Liver (tissue), 7 donors: ENCODE measurements at regions not wholly inside any gene's neighbourhood (a gene's known extent, or its start where the extent isn't known, plus 50 kb on each side); places are given as distances from the start of the nearest gene placed in this dataset.
A peak's percentile ranks its signal among the peaks of the same experiment; 100 is the strongest.

Source experiments
- DNase-seq: peaks from one replicate; pipeline ENCODE4 v3.0.0-alpha.2; 2017; ENCODE audit warnings: low spot score
- H3K27ac ChIP-seq, 2 donors: one replicate each; pipeline ENCODE4 v1.7.0; 2013; ENCODE audit warnings: inconsistent platforms in 2 of 2, low read length in 2 of 2, control low read depth in 1 of 2, low read depth in 1 of 2, mild to moderate bottlenecking in 1 of 2
- H3K27me3 ChIP-seq, 4 donors: one replicate each; pipeline versions ENCODE4 v1.6.1 to v1.7.0; 2013; ENCODE audit warnings: low read length in 3 of 4, inconsistent platforms in 1 of 4, mild to moderate bottlenecking in 1 of 4, moderate library complexity in 1 of 4; ENCODE audit not compliant: control insufficient read depth in 4 of 4, insufficient read depth in 4 of 4
- H3K36me3 ChIP-seq, 4 donors: one replicate each; pipeline versions ENCODE4 v1.6.1 to v1.7.0; 2013; ENCODE audit warnings: low read length in 3 of 4, mild to moderate bottlenecking in 3 of 4, low read depth in 1 of 4, moderate library complexity in 1 of 4; ENCODE audit not compliant: control insufficient read depth in 4 of 4, insufficient read depth in 3 of 4
- H3K4me1 ChIP-seq, 4 donors: one replicate each; pipeline versions ENCODE4 v1.6.1 to v1.7.0; 2013; ENCODE audit warnings: low read length in 3 of 4, mild to moderate bottlenecking in 3 of 4, moderate library complexity in 1 of 4; ENCODE audit not compliant: control insufficient read depth in 4 of 4, insufficient read depth in 4 of 4
- H3K4me3 ChIP-seq, 3 donors: one replicate each; pipeline versions ENCODE4 v1.6.1 to v1.7.0; 2013; ENCODE audit warnings: low read length in 3 of 3, control low read depth in 1 of 3, low read depth in 1 of 3, mild to moderate bottlenecking in 1 of 3
- H3K9ac ChIP-seq, 2 donors: one replicate each; pipeline ENCODE4 v1.7.0; 2013; ENCODE audit warnings: low read length in 2 of 2, mild to moderate bottlenecking in 2 of 2, moderate library complexity in 2 of 2, control low read depth in 1 of 2, low read depth in 1 of 2
- H3K9me3 ChIP-seq, 4 donors: one replicate each; pipeline versions ENCODE4 v1.6.1 to v1.7.0; 2013; ENCODE audit warnings: low read length in 3 of 4; ENCODE audit not compliant: control insufficient read depth in 4 of 4
- ATF3 ChIP-seq: IDR thresholded peaks from 2 replicates; pipeline ENCODE4 v1.6.1; 2016; ENCODE audit warnings: antibody characterized with exemption
- EGR1 ChIP-seq, 2 donors: IDR thresholded peaks; 2 replicates each; pipeline ENCODE4 v1.6.1; 2016 to 2018; ENCODE audit warnings: antibody characterized with exemption in 2 of 2, low read depth in 2 of 2
- FOXA1 ChIP-seq: IDR thresholded peaks from 2 replicates; pipeline ENCODE4 v1.6.1; 2016; ENCODE audit warnings: antibody characterized with exemption
- FOXA2 ChIP-seq: IDR thresholded peaks from 2 replicates; pipeline ENCODE4 v1.6.1; 2016; ENCODE audit warnings: antibody characterized with exemption
- GABPA ChIP-seq, 2 donors: IDR thresholded peaks in 1 of 2; conservative IDR thresholded peaks in 1 of 2; 2 replicates each; pipeline ENCODE4 v1.6.1; 2016; ENCODE audit warnings: antibody characterized with exemption in 2 of 2, mild to moderate bottlenecking in 1 of 2, moderate library complexity in 1 of 2
- HNF4G ChIP-seq: IDR thresholded peaks from 2 replicates; pipeline ENCODE4 v1.6.1; 2016; ENCODE audit warnings: antibody characterized with exemption
- JUND ChIP-seq, 2 donors: IDR thresholded peaks; 2 replicates each; pipeline ENCODE4 v1.6.1; 2016; ENCODE audit warnings: antibody characterized with exemption in 2 of 2
- MAX ChIP-seq: IDR thresholded peaks from 2 replicates; pipeline ENCODE4 v1.6.1; 2016; ENCODE audit warnings: antibody characterized with exemption
- NR2F2 ChIP-seq: IDR thresholded peaks from 2 replicates; pipeline ENCODE4 v1.6.1; 2016; ENCODE audit warnings: antibody characterized with exemption
- REST ChIP-seq: IDR thresholded peaks from 2 replicates; pipeline ENCODE4 v1.6.1; 2016; ENCODE audit warnings: antibody characterized with exemption, mild to moderate bottlenecking
- RXRA ChIP-seq, 2 donors: IDR thresholded peaks; 2 replicates each; pipeline ENCODE4 v1.6.1; 2017 to 2018; ENCODE audit warnings: antibody characterized with exemption in 2 of 2, mild to moderate bottlenecking in 1 of 2
- TAF1 ChIP-seq: conservative IDR thresholded peaks from 2 replicates; pipeline ENCODE4 v1.6.1; 2016; ENCODE audit warnings: antibody characterized with exemption, mild to moderate bottlenecking
- YY1 ChIP-seq: IDR thresholded peaks from 2 replicates; pipeline ENCODE4 v1.6.1; 2016; ENCODE audit warnings: antibody characterized with exemption, mild to moderate bottlenecking
- ZBTB33 ChIP-seq: IDR thresholded peaks from 2 replicates; pipeline ENCODE4 v1.6.1; 2016; ENCODE audit warnings: antibody characterized with exemption
- WGBS: extraction: QIAGEN DNeasy Blood & Tissue Kit; methylation state at CpG from one replicate; pipeline ENCODE4 v1.1.7; 2013; 5-methylcytosine and 5-hydroxymethylcytosine counted together
- donor health status: healthy.
- donor health status: healthy.
- donor health status: healthy.
- donor health status: healthy.

GRCh38 chr5:52684051-52684450 is 103.7 kb upstream of the ITGA1 start:
- no peak for DNase-seq
- H3K36me3 ChIP-seq, result no peaks in the 10 kb centered on the region

GRCh38 chr5:52685566-52685965 is 102.2 kb upstream of the ITGA1 start:
- WGBS, result 57% methylated on average over 1 of the region's 1 CpG
- no peak for TF ChIP-seq ZBTB33
- no peak for TF ChIP-seq ATF3
- no peak for TF ChIP-seq TAF1
- TF ChIP-seq NR2F2, result no peak
- peak; percentile 82 for TF ChIP-seq REST
- no peak for TF ChIP-seq RXRA (IDR thresholded peaks at IDR 0.05)
- TF ChIP-seq FOXA2, result no peak
- no peak overlapping the region for H3K4me3 ChIP-seq
- H3K36me3 ChIP-seq, result no peaks in the 10 kb centered on the region
- no peaks in the 10 kb centered on the region for H3K9me3 ChIP-seq
- no peaks in the 10 kb centered on the region for H3K27me3 ChIP-seq
- H3K27ac ChIP-seq, result no peak overlapping the region
- H3K9ac ChIP-seq, result no peak overlapping the region
- no peak for DNase-seq
- no peaks in the 10 kb centered on the region for H3K4me1 ChIP-seq

More at GRCh38 chr5:52684051-52684450, 103.7 kb upstream of the ITGA1 start:
- no peak overlapping the region for H3K27ac ChIP-seq
- no peaks in the 10 kb centered on the region for H3K4me1 ChIP-seq
- H3K9ac ChIP-seq, result no peak overlapping the region
- H3K4me3 ChIP-seq, result no peak overlapping the region
- TF ChIP-seq EGR1 (IDR thresholded peaks at IDR 0.05; ENCODE audit: low read depth in 2 of 2) (no peak), YY1 (no peak), FOXA2 (no peak), GABPA (IDR thresholded peaks at IDR 0.05 in 1 of 2, conservative IDR thresholded peaks at IDR 0.05 in 1 of 2) (no peak), FOXA1 (no peak), RXRA (IDR thresholded peaks at IDR 0.05) (no peak), JUND (IDR thresholded peaks at IDR 0.05) (no peak), ZBTB33 (no peak), MAX (no peak), HNF4G (no peak), NR2F2 (no peak)
- 70% methylated on average over 1 of the region's 1 CpG for WGBS
- no peaks in the 10 kb centered on the region for H3K27me3 ChIP-seq
- no peaks in the 10 kb centered on the region for H3K9me3 ChIP-seq
